Parathyroid adenoma (tissue), 2 donors: ENCODE measurements at regions not wholly inside any gene's neighbourhood (a gene's known extent, or its start where the extent isn't known, plus 50 kb on each side); places are given as distances from the start of the nearest gene placed in this dataset.

Source experiments
- H2AFZ ChIP-seq: fragments of 300-600 bp; sonication (generic); one replicate; pipeline ENCODE4 v1.7.0; 2017; ENCODE audit warnings: antibody characterized with exemption, mild to moderate bottlenecking
- H3K27ac ChIP-seq: fragments of 300-600 bp; sonication (generic); one replicate; pipeline ENCODE4 v1.7.0; 2017
- H3K27me3 ChIP-seq: fragments of 300-600 bp; sonication (generic); one replicate; pipeline ENCODE4 v1.7.0; 2017; ENCODE audit warnings: low read length; ENCODE audit not compliant: control insufficient read depth, insufficient read depth
- H3K36me3 ChIP-seq: fragments of 300-600 bp; sonication (generic); one replicate; pipeline ENCODE4 v1.7.0; 2017; ENCODE audit warnings: low read length; ENCODE audit not compliant: control insufficient read depth, insufficient read depth
- H3K4me1 ChIP-seq: fragments of 300-600 bp; sonication (generic); one replicate; pipeline ENCODE4 v1.7.0; 2017; ENCODE audit warnings: control low read depth
- H3K4me2 ChIP-seq: fragments of 300-600 bp; sonication (generic); one replicate; pipeline ENCODE4 v1.7.0; 2017; ENCODE audit warnings: low read length
- H3K4me3 ChIP-seq: fragments of 300-600 bp; sonication (generic); one replicate; pipeline ENCODE4 v1.7.0; 2017; ENCODE audit warnings: low read depth, low read length
- H3K79me2 ChIP-seq: fragments of 300-600 bp; sonication (generic); one replicate; pipeline ENCODE4 v1.7.0; 2017; ENCODE audit warnings: control low read depth
- H3K9ac ChIP-seq: fragments of 300-600 bp; sonication (generic); one replicate; pipeline ENCODE4 v1.7.0; 2017; ENCODE audit warnings: mild to moderate bottlenecking
- H3K9me3 ChIP-seq: fragments of 300-600 bp; sonication (generic); one replicate; pipeline ENCODE4 v1.7.0; 2017; ENCODE audit warnings: low read length; ENCODE audit not compliant: control insufficient read depth
- TF ChIP-seq, protein P1 (sequence below): fragments of 300-600 bp; sonication (generic); IDR thresholded peaks from one replicate; pipeline ENCODE4 v1.7.0; 2017; ENCODE audit warnings: antibody characterized with exemption, mild to moderate bottlenecking
- donor health status: primary hyperparathyroidism.

- no peak overlapping the region for H3K9ac ChIP-seq
- H3K9me3 ChIP-seq, result no peaks in the 10 kb centered on the region
- no peak overlapping the region for H3K27ac ChIP-seq
- no peaks in the 10 kb centered on the region for H3K79me2 ChIP-seq
- TF ChIP-seq, protein P1, sequence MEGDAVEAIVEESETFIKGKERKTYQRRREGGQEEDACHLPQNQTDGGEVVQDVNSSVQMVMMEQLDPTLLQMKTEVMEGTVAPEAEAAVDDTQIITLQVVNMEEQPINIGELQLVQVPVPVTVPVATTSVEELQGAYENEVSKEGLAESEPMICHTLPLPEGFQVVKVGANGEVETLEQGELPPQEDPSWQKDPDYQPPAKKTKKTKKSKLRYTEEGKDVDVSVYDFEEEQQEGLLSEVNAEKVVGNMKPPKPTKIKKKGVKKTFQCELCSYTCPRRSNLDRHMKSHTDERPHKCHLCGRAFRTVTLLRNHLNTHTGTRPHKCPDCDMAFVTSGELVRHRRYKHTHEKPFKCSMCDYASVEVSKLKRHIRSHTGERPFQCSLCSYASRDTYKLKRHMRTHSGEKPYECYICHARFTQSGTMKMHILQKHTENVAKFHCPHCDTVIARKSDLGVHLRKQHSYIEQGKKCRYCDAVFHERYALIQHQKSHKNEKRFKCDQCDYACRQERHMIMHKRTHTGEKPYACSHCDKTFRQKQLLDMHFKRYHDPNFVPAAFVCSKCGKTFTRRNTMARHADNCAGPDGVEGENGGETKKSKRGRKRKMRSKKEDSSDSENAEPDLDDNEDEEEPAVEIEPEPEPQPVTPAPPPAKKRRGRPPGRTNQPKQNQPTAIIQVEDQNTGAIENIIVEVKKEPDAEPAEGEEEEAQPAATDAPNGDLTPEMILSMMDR, result no peak
- H3K4me2 ChIP-seq, result no peak overlapping the region
- H3K4me1 ChIP-seq, result no peaks in the 10 kb centered on the region
- no peaks in the 10 kb centered on the region for H3K36me3 ChIP-seq
- no peaks in the 10 kb centered on the region for H3K27me3 ChIP-seq
- no peak overlapping the region for H3K4me3 ChIP-seq
- H2AFZ ChIP-seq, result no peak overlapping the region
Measured at GRCh38 chr7:136652635-136653370, 215.6 kb upstream of the CHRM2 start.

DNA sequence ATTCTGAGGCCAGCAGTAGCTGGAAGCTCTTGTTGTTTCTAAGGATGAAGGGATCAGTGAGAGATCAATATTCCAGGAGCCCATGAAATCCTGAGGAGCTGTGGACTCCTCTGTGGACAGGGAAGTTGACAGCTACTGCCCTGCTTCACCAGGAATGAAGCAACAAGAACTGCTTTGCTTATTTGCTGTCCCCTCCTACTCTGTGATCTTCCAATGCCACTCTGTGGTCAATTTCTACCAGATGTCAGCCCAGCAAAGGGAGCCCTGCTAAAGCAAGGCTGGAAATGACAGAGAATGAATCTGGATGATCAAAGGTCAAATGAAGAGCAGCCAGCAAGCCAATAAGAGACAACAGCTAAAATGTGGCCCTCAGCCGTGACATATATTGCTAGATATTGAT lies 227.5 kb upstream of the CHRM2 start:
- Histone ChIP-seq H3K4me1 (no peaks in the 10 kb centered on the region), H2AFZ (no peak overlapping the region), H3K27me3 (no peaks in the 10 kb centered on the region), H3K9me3 (no peaks in the 10 kb centered on the region), H3K4me2 (no peak overlapping the region), H3K4me3 (no peak overlapping the region), H3K27ac (no peak overlapping the region), H3K79me2 (no peaks in the 10 kb centered on the region), H3K9ac (no peak overlapping the region), H3K36me3 (no peaks in the 10 kb centered on the region)
- TF ChIP-seq, protein P1, result no peak

DNA sequence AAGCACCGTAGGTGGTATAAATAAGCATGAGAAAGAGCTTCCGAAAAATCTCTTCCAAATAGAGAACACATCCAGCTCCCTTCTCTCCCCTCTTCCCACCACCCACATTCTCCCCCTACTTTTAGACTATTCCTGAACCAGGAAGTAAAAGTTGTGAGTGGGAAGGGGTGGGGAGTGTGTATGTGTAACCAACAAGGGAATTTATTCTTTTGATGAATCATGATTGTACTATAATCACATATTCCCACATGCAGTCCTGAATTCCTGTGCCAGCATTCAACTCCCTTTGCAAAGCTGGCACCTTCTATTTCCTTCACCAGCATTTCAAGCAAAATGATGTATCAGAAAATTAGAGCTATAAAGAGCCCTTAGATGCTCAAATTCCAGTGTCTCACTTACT lies 230.6 kb upstream of the CHRM2 start:
- Histone ChIP-seq H3K4me2 (no peak overlapping the region), H3K4me3 (no peak overlapping the region), H3K4me1 (no peaks in the 10 kb centered on the region), H3K9ac (no peak overlapping the region), H3K27ac (no peak overlapping the region), H3K36me3 (no peaks in the 10 kb centered on the region), H3K9me3 (no peaks in the 10 kb centered on the region), H2AFZ (no peak overlapping the region), H3K27me3 (no peaks in the 10 kb centered on the region), H3K79me2 (no peaks in the 10 kb centered on the region)
- TF ChIP-seq, protein P1, result no peak

- Histone ChIP-seq H2AFZ (no peak overlapping the region), H3K9me3 (no peaks in the 10 kb centered on the region), H3K4me2 (no peak overlapping the region), H3K27ac (no peak overlapping the region), H3K9ac (no peak overlapping the region), H3K79me2 (no peaks in the 10 kb centered on the region), H3K27me3 (no peaks in the 10 kb centered on the region), H3K36me3 (no peaks in the 10 kb centered on the region), H3K4me1 (no peaks in the 10 kb centered on the region), H3K4me3 (no peak overlapping the region)
- TF ChIP-seq, protein P1, result no peak
Measured at GRCh38 chr7:136635751-136636150, 232.7 kb upstream of the CHRM2 start.

DNA sequence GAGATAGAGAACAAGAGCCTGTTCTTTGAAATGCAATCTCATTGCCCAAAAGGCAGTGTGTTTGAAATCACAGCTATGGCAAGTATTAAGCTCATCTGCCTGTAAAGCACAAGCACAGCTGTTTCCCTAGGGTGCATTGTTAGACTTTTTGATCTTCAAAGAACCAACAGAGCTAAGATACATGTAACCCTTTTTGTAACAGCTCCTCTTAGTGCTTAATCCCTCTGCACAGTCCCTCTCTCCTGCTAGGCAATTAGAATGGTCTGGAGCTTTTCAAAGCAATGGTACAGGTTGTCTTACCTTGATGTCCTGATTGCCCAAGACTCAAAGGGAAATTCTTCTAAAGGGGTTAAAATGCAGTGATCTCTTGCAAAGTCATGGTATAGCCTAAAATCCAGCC lies 249.6 kb upstream of the CHRM2 start:
- Histone ChIP-seq H3K4me3 (no peak overlapping the region), H3K79me2 (no peaks in the 10 kb centered on the region), H3K4me1 (no peaks in the 10 kb centered on the region), H3K27me3 (no peaks in the 10 kb centered on the region), H3K9ac (no peak overlapping the region), H3K4me2 (no peak overlapping the region), H3K9me3 (no peaks in the 10 kb centered on the region), H2AFZ (no peak overlapping the region), H3K27ac (no peak overlapping the region), H3K36me3 (no peaks in the 10 kb centered on the region)
- TF ChIP-seq, protein P1, result no peak
